ENCODE measurements at regions not wholly inside any gene's neighbourhood (a gene's known extent, or its start where the extent isn't known, plus 50 kb on each side); places are given as distances from the start of the nearest gene placed in this dataset.

- no peak for DNase-seq
These were observed 264.8 kb upstream of the RPL38 start for GRCh38 chr17:73938706-73939105.

GRCh38 chr17:73939806-73940205 lies 263.7 kb upstream of the RPL38 start:
- no peak for DNase-seq

- DNase-seq, result no peak
These were observed 263.0 kb upstream of the RPL38 start for GRCh38 chr17:73940511-73940910.

GRCh38 chr17:73941919-73942530 lies 261.5 kb upstream of the RPL38 start:
- DNase-seq, result no peak

GRCh38 chr17:73942703-73943415 lies 260.6 kb upstream of the RPL38 start:
- DNase-seq, result no peak

GRCh38 chr17:73943416-73944110 lies 259.9 kb upstream of the RPL38 start:
- DNase-seq, result no peak

- DNase-seq, result no peak
These were observed 259.1 kb upstream of the RPL38 start for GRCh38 chr17:73944366-73944765.

GRCh38 chr17:73947281-73947965 lies 256.1 kb upstream of the RPL38 start:
- DNase-seq, result no peak

- DNase-seq, result no peak
These were observed 255.5 kb upstream of the RPL38 start for GRCh38 chr17:73947966-73948355.

GRCh38 chr17:73949903-73950592 lies 253.4 kb upstream of the RPL38 start:
- no peak for DNase-seq

GRCh38 chr17:73950593-73950914 lies 252.9 kb upstream of the RPL38 start:
- no peak for DNase-seq

GRCh38 chr17:73952082-73952479 lies 251.4 kb upstream of the RPL38 start:
- no peak for DNase-seq

GRCh38 chr17:73952480-73953205 lies 250.8 kb upstream of the RPL38 start:
- DNase-seq, result no peak

- no peak for DNase-seq
These were observed 250.1 kb upstream of the RPL38 start for GRCh38 chr17:73953206-73954033.

- no peak for DNase-seq
These were observed 248.5 kb upstream of the RPL38 start for GRCh38 chr17:73954951-73955350.

GRCh38 chr17:73955616-73956015 lies 247.9 kb upstream of the RPL38 start:
- no peak for DNase-seq

GRCh38 chr17:73956169-73956568 lies 247.3 kb upstream of the RPL38 start:
- no peak for DNase-seq

- no peak for DNase-seq
These were observed 246.6 kb upstream of the RPL38 start for GRCh38 chr17:73956595-73957465.

- no peak for DNase-seq
These were observed 245.9 kb upstream of the RPL38 start for GRCh38 chr17:73957564-73957963.

GRCh38 chr17:73958453-73958852 lies 245.0 kb upstream of the RPL38 start:
- DNase-seq, result no peak

- DNase-seq, result no peak
These were observed 243.0 kb upstream of the RPL38 start for GRCh38 chr17:73960469-73960868.
